DND-41 (cell line): ENCODE measurements at regions not wholly inside any gene's neighbourhood (a gene's known extent, or its start where the extent isn't known, plus 50 kb on each side); places are given as distances from the start of the nearest gene placed in this dataset.

ENCODE experiments used
- ATAC-seq: fragments of 200-7000 bp; cut with Tn5 transposase; 3 replicates; pipeline ENCODE4 v1.9.1; 2021; ENCODE audit warnings: low read depth; ENCODE audit not compliant: insufficient read depth
- DNase-seq: peaks from one replicate; pipeline ENCODE4 v3.0.0-alpha.2; 2020
- H2AFZ ChIP-seq: 2 replicates; pipeline ENCODE4 v1.6.0; 2012; ENCODE audit warnings: low read depth, low read length
- H3K27ac ChIP-seq: 2 replicates; pipeline ENCODE4 v1.5.1; 2012; ENCODE audit warnings: low read length, inconsistent platforms
- H3K27me3 ChIP-seq: fragments of 200-600 bp; sonication (generic); 2 replicates; pipeline ENCODE4 v1.6.0; 2012; ENCODE audit warnings: low read length, mild to moderate bottlenecking, inconsistent platforms; ENCODE audit not compliant: insufficient read depth, poor library complexity
- H3K36me3 ChIP-seq: 2 replicates; pipeline ENCODE4 v1.5.1; 2012; ENCODE audit warnings: low read length, inconsistent platforms; ENCODE audit not compliant: insufficient read depth
- H3K4me1 ChIP-seq: 2 replicates; pipeline ENCODE4 v1.5.1; 2012; ENCODE audit warnings: mild to moderate bottlenecking, low read length; ENCODE audit not compliant: insufficient read depth
- H3K4me2 ChIP-seq: 2 replicates; pipeline ENCODE4 v1.6.0; 2012; ENCODE audit warnings: mild to moderate bottlenecking, moderate library complexity, low read length, inconsistent platforms; ENCODE audit not compliant: insufficient read depth
- H3K4me3 ChIP-seq, 2 experiments: fragments of 200-600 bp in 1 of 2; shearing (Covaris generic) in 1 of 2; 2 replicates each; pipeline ENCODE4 v1.5.1; 2012 to 2016; ENCODE audit warnings: inconsistent platforms in 2 of 2, low read length in 2 of 2, mild to moderate bottlenecking in 2 of 2, low read depth in 1 of 2, moderate library complexity in 1 of 2
- H3K79me2 ChIP-seq: 2 replicates; pipeline ENCODE4 v1.6.0; 2012; ENCODE audit warnings: low read length, inconsistent platforms; ENCODE audit not compliant: insufficient read depth
- H3K9ac ChIP-seq: 2 replicates; pipeline ENCODE4 v1.6.0; 2012; ENCODE audit warnings: low read depth, mild to moderate bottlenecking, inconsistent platforms, low read length, moderate library complexity
- H3K9me3 ChIP-seq: 2 replicates; pipeline ENCODE4 v1.5.1; 2012; ENCODE audit warnings: low read length, moderate library complexity, mild to moderate bottlenecking, inconsistent platforms; ENCODE audit not compliant: insufficient read depth, severe bottlenecking
- H4K20me1 ChIP-seq: 2 replicates; pipeline ENCODE4 v1.6.0; 2012; ENCODE audit warnings: low read length; ENCODE audit not compliant: insufficient read depth
- EZH2 ChIP-seq: IDR thresholded peaks from 3 replicates; pipeline ENCODE4 v1.6.1; 2012; ENCODE audit warnings: borderline replicate concordance, low read depth, mild to moderate bottlenecking, moderate library complexity, low read length, inconsistent platforms; ENCODE audit not compliant: severe bottlenecking
- TF ChIP-seq, protein P1 (sequence below): IDR thresholded peaks from 2 replicates; pipeline ENCODE4 v1.5.1; 2012; ENCODE audit warnings: borderline replicate concordance, low read length, moderate library complexity, mild to moderate bottlenecking; ENCODE audit not compliant: poor library complexity, severe bottlenecking; ENCODE audit errors: extremely low read depth

GRCh38 chr14:54090274-54090673, 133.6 kb upstream of the BMP4 start:
- Histone ChIP-seq H3K27me3 (no peaks in the 10 kb centered on the region), H4K20me1 (no peaks in the 10 kb centered on the region), H3K4me2 (no peak overlapping the region), H3K36me3 (no peaks in the 10 kb centered on the region), H2AFZ (no peak overlapping the region), H3K4me3 (no peak overlapping the region), H3K79me2 (no peaks in the 10 kb centered on the region), H3K9ac (no peak overlapping the region), H3K9me3 (peaks cover 20% of the 10 kb centered on the region), H3K27ac (no peak overlapping the region), H3K4me1 (peaks cover 8% of the 10 kb centered on the region)
- ATAC-seq, result no peak
- TF ChIP-seq EZH2, result no peak
- TF ChIP-seq, protein P1, sequence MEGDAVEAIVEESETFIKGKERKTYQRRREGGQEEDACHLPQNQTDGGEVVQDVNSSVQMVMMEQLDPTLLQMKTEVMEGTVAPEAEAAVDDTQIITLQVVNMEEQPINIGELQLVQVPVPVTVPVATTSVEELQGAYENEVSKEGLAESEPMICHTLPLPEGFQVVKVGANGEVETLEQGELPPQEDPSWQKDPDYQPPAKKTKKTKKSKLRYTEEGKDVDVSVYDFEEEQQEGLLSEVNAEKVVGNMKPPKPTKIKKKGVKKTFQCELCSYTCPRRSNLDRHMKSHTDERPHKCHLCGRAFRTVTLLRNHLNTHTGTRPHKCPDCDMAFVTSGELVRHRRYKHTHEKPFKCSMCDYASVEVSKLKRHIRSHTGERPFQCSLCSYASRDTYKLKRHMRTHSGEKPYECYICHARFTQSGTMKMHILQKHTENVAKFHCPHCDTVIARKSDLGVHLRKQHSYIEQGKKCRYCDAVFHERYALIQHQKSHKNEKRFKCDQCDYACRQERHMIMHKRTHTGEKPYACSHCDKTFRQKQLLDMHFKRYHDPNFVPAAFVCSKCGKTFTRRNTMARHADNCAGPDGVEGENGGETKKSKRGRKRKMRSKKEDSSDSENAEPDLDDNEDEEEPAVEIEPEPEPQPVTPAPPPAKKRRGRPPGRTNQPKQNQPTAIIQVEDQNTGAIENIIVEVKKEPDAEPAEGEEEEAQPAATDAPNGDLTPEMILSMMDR, result no peak
- no peak for DNase-seq

DNA sequence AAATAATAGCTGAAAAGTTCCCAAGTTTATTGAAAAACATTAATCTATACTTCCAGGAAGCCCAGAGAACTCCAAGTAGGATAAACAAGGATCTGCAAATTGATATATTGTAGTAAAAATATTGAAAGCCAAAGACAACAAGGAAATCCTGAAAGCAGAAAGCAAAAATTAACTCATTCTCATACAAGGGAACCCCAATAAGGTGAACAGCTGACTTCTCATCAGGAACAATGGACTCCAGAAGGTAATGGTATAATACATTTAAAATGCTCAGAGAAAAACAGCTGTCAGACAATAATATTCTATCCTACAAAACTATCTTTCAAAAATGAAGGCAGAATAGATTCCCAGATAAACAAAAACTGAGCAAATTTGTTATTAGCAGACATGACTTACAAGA, 138.1 kb upstream of the BMP4 start:
- Histone ChIP-seq H3K4me3 (no peak overlapping the region), H3K27ac (no peak overlapping the region), H3K36me3 (no peaks in the 10 kb centered on the region), H3K9me3 (peaks cover 20% of the 10 kb centered on the region), H3K4me2 (no peak overlapping the region), H2AFZ (no peak overlapping the region), H3K4me1 (peaks cover 3% of the 10 kb centered on the region; the same call in 1 of the 2 replicates), H3K79me2 (no peaks in the 10 kb centered on the region), H4K20me1 (no peaks in the 10 kb centered on the region), H3K9ac (no peak overlapping the region), H3K27me3 (no peaks in the 10 kb centered on the region)
- no peak for DNase-seq
- TF ChIP-seq, protein P1, result no peak
- no peak for TF ChIP-seq EZH2
- no peak for ATAC-seq

DNA sequence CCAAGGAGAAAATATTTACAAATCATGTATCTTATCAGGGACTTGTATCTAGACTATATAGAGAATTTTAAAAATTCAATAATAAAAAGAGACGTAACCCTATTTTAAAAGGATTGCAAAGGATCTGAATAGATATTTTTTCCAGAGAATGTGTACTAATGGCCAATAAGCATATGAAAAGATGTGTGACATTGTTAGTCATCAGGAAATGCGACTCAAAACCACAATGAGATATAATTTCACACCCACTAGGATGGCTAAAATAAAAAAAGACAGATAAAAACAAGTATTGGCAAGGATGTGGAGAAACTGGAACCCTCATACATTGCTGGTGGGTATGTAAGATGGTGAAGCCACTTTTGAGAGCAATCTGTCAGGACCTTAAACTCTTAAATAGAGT, 141.9 kb upstream of the BMP4 start:
- no peak overlapping the region for H2AFZ ChIP-seq

More for the DNA sequence above, 141.9 kb upstream of the BMP4 start:
- TF ChIP-seq, protein P1, result no peak
- TF ChIP-seq EZH2, result no peak
- Histone ChIP-seq H3K9ac (no peak overlapping the region), H4K20me1 (no peaks in the 10 kb centered on the region), H3K27me3 (no peaks in the 10 kb centered on the region), H3K36me3 (no peaks in the 10 kb centered on the region), H3K9me3 (peaks cover 16% of the 10 kb centered on the region), H3K79me2 (no peaks in the 10 kb centered on the region), H3K27ac (no peak overlapping the region), H3K4me3 (no peak overlapping the region), H3K4me1 (no peaks in the 10 kb centered on the region), H3K4me2 (no peak overlapping the region)
- ATAC-seq (no peak), DNase-seq (no peak)
